Fibroblast of upper back skin (primary cell): ENCODE measurements at regions not wholly inside any gene's neighbourhood (a gene's known extent, or its start where the extent isn't known, plus 50 kb on each side); places are given as distances from the start of the nearest gene placed in this dataset.
A peak's percentile ranks its signal among the peaks of the same experiment; 100 is the strongest.

ENCODE experiments used
- DNase-seq: peaks from one replicate; pipeline ENCODE4 v3.0.0-alpha.2; 2013

- DNase-seq, result no peak
Observed at GRCh38 chr6:149185799-149186357, 131.6 kb upstream of the TAB2 start.

- no peak for DNase-seq
Observed at GRCh38 chr6:149186873-149187272, 130.6 kb upstream of the TAB2 start.

- peak; percentile 17 for DNase-seq
Observed at GRCh38 chr6:149190224-149190831, 127.2 kb upstream of the TAB2 start.

GRCh38 chr6:149194820-149195558 is 122.5 kb upstream of the TAB2 start:
- DNase-seq, result no peak

GRCh38 chr6:149196091-149196490 is 121.4 kb upstream of the TAB2 start:
- DNase-seq, result no peak

GRCh38 chr6:149197482-149197881 is 120.0 kb upstream of the TAB2 start:
- no peak for DNase-seq

GRCh38 chr6:149198265-149198664 is 119.2 kb upstream of the TAB2 start:
- DNase-seq, result no peak

- no peak for DNase-seq
Observed at GRCh38 chr6:149200282-149200945, 117.1 kb upstream of the TAB2 start.

- no peak for DNase-seq
Observed at GRCh38 chr6:149201068-149201655, 116.3 kb upstream of the TAB2 start.

GRCh38 chr6:149202100-149202499 is 115.4 kb upstream of the TAB2 start:
- DNase-seq, result no peak

GRCh38 chr6:149202952-149203351 is 114.6 kb upstream of the TAB2 start:
- DNase-seq, result no peak

- DNase-seq, result no peak
Observed at GRCh38 chr6:149203509-149203908, 114.0 kb upstream of the TAB2 start.

GRCh38 chr6:149208134-149208601 is 109.3 kb upstream of the TAB2 start:
- no peak for DNase-seq

GRCh38 chr6:149209871-149210775 is 107.4 kb upstream of the TAB2 start:
- peak; percentile 30 for DNase-seq

- DNase-seq, result no peak
Observed at GRCh38 chr6:149211046-149211571, 106.4 kb upstream of the TAB2 start.

- DNase-seq, result no peak
Observed at GRCh38 chr6:149212206-149212605, 105.3 kb upstream of the TAB2 start.

- no peak for DNase-seq
Observed at GRCh38 chr6:149212892-149213801, 104.4 kb upstream of the TAB2 start.

- peak; percentile 25 for DNase-seq
Observed at GRCh38 chr6:149213829-149214228, 103.7 kb upstream of the TAB2 start.

- DNase-seq, result no peak
Observed at GRCh38 chr6:149216459-149216858, 101.1 kb upstream of the TAB2 start.

- DNase-seq, result no peak
Observed at GRCh38 chr6:149217466-149217888, 100.0 kb upstream of the TAB2 start.

GRCh38 chr6:149218471-149218870 is 99.0 kb upstream of the TAB2 start:
- DNase-seq, result no peak
